Activated naive CD8-positive, alpha-beta T cell treated with anti-CD3 and anti-CD28 coated beads, Interleukin-2, amount 10 ng/mL, durations not matched to agents 7 days and 5 days (primary cell): ENCODE measurements at regions not wholly inside any gene's neighbourhood (a gene's known extent, or its start where the extent isn't known, plus 50 kb on each side); places are given as distances from the start of the nearest gene placed in this dataset.

Source experiments
- ATAC-seq: fragments of 150-1000 bp; cut with Tn5 transposase; one replicate; pipeline ENCODE4 v1.10.0; 2021; ENCODE audit warnings: low read depth, moderate library complexity
- POLR2A ChIA-PET: fragments of 350-600 bp; sonication (Branson Sonifier 250); formaldehyde crosslinking; loops from one replicate; lab custom pipeline; 2021; ENCODE audit warnings: antibody characterized with exemption; lab: Charles Lee
- DNase-seq: peaks from one replicate; pipeline ENCODE4 v3.0.0; 2021
- H3K27ac Mint-ChIP-seq: one replicate; pipeline ENCODE4 v1.8.0; 2022; ENCODE audit warnings: mild to moderate bottlenecking, mixed read lengths
- H3K27me3 Mint-ChIP-seq: one replicate; pipeline ENCODE4 v1.8.0; 2022; ENCODE audit warnings: mild to moderate bottlenecking, moderate library complexity, mixed read lengths
- H3K36me3 Mint-ChIP-seq: one replicate; pipeline ENCODE4 v1.8.0; 2021; ENCODE audit warnings: mild to moderate bottlenecking, mixed read lengths
- H3K4me1 Mint-ChIP-seq: one replicate; pipeline ENCODE4 v1.8.0; 2021; ENCODE audit warnings: mixed read lengths
- H3K4me3 Mint-ChIP-seq: one replicate; pipeline ENCODE4 v1.8.0; 2022; ENCODE audit warnings: mild to moderate bottlenecking, moderate library complexity, mixed read lengths
- H3K9me3 Mint-ChIP-seq: one replicate; pipeline ENCODE4 v1.8.0; 2021; ENCODE audit warnings: mixed read lengths

- H3K36me3 Mint-ChIP-seq, result no peaks in the 10 kb centered on the region
- no peak overlapping the region for H3K27ac Mint-ChIP-seq
- no peaks in the 10 kb centered on the region for H3K4me1 Mint-ChIP-seq
- peaks cover 2% of the 10 kb centered on the region for H3K27me3 Mint-ChIP-seq
- ATAC-seq (no peak), DNase-seq (no peak)
- no peaks in the 10 kb centered on the region for H3K9me3 Mint-ChIP-seq
- POLR2A ChIA-PET, result no interaction called here
- no peak overlapping the region for H3K4me3 Mint-ChIP-seq
These were observed 54.1 kb upstream of the FOXQ1 start for GRCh38 chr6:1257778-1258177.

GRCh38 chr6:1256435-1257008, 55.4 kb upstream of the FOXQ1 start:
- no peak overlapping the region for H3K27ac Mint-ChIP-seq
- POLR2A ChIA-PET, result interaction anchor here (0.6 kb wide), 1 partner anchor 16 kb away, joined by 4 read pairs; no protein-coding TSS in a partner anchor

GRCh38 chr6:1255636-1256365, 56.1 kb upstream of the FOXQ1 start:
- H3K36me3 Mint-ChIP-seq, result no peaks in the 10 kb centered on the region
- ATAC-seq (no peak), DNase-seq (no peak)
- H3K27ac Mint-ChIP-seq, result no peak overlapping the region
- peaks cover 2% of the 10 kb centered on the region for H3K27me3 Mint-ChIP-seq
- no peaks in the 10 kb centered on the region for H3K9me3 Mint-ChIP-seq
- H3K4me3 Mint-ChIP-seq, result no peak overlapping the region
- H3K4me1 Mint-ChIP-seq, result no peaks in the 10 kb centered on the region
- POLR2A ChIA-PET, result no interaction called here

More at GRCh38 chr6:1256435-1257008, 55.4 kb upstream of the FOXQ1 start:
- Mint-ChIP-seq H3K4me3 (no peak overlapping the region), H3K9me3 (no peaks in the 10 kb centered on the region), H3K27me3 (peaks cover 2% of the 10 kb centered on the region), H3K4me1 (no peaks in the 10 kb centered on the region), H3K36me3 (no peaks in the 10 kb centered on the region)
- ATAC-seq (no peak), DNase-seq (no peak)

- peaks cover 2% of the 10 kb centered on the region for H3K27me3 Mint-ChIP-seq
- ATAC-seq, result no peak
- H3K4me1 Mint-ChIP-seq, result no peaks in the 10 kb centered on the region
- DNase-seq, result no peak
- no peaks in the 10 kb centered on the region for H3K9me3 Mint-ChIP-seq
- no peak overlapping the region for H3K27ac Mint-ChIP-seq
- H3K4me3 Mint-ChIP-seq, result no peak overlapping the region
- POLR2A ChIA-PET, result no interaction called here
- no peaks in the 10 kb centered on the region for H3K36me3 Mint-ChIP-seq
These were observed 57.6 kb upstream of the FOXQ1 start for GRCh38 chr6:1254326-1254725.

GRCh38 chr6:1253816-1254215, 58.1 kb upstream of the FOXQ1 start:
- H3K9me3 Mint-ChIP-seq, result no peaks in the 10 kb centered on the region
- H3K4me1 Mint-ChIP-seq, result no peaks in the 10 kb centered on the region
- peaks cover 2% of the 10 kb centered on the region for H3K27me3 Mint-ChIP-seq
- no peak overlapping the region for H3K4me3 Mint-ChIP-seq
- ATAC-seq (no peak), DNase-seq (no peak)
- no peaks in the 10 kb centered on the region for H3K36me3 Mint-ChIP-seq
- POLR2A ChIA-PET, result no interaction called here
- no peak overlapping the region for H3K27ac Mint-ChIP-seq

GRCh38 chr6:1251198-1252155, 60.4 kb upstream of the FOXQ1 start:
- no peak for DNase-seq
- Mint-ChIP-seq H3K4me3 (no peak overlapping the region), H3K4me1 (no peaks in the 10 kb centered on the region), H3K9me3 (no peaks in the 10 kb centered on the region), H3K36me3 (no peaks in the 10 kb centered on the region), H3K27me3 (peaks cover 7% of the 10 kb centered on the region), H3K27ac (no peak overlapping the region)
- POLR2A ChIA-PET, result no interaction called here
- ATAC-seq, result no peak

GRCh38 chr6:1250489-1251197, 61.3 kb upstream of the FOXQ1 start:
- Mint-ChIP-seq H3K9me3 (no peaks in the 10 kb centered on the region), H3K27ac (no peak overlapping the region), H3K4me3 (no peak overlapping the region), H3K36me3 (no peaks in the 10 kb centered on the region), H3K4me1 (no peaks in the 10 kb centered on the region), H3K27me3 (peaks cover 7% of the 10 kb centered on the region)
- ATAC-seq (no peak), DNase-seq (no peak)
- POLR2A ChIA-PET, result no interaction called here

- no peak overlapping the region for H3K4me3 Mint-ChIP-seq
- H3K4me1 Mint-ChIP-seq, result no peaks in the 10 kb centered on the region
- H3K36me3 Mint-ChIP-seq, result no peaks in the 10 kb centered on the region
- POLR2A ChIA-PET, result no interaction called here
- ATAC-seq (no peak), DNase-seq (no peak)
- no peak overlapping the region for H3K27ac Mint-ChIP-seq
- H3K27me3 Mint-ChIP-seq, result peaks cover 7% of the 10 kb centered on the region
- H3K9me3 Mint-ChIP-seq, result no peaks in the 10 kb centered on the region
These were observed 64.0 kb upstream of the FOXQ1 start for GRCh38 chr6:1247894-1248293.

GRCh38 chr6:1247056-1247455, 64.8 kb upstream of the FOXQ1 start:
- POLR2A ChIA-PET, result no interaction called here
- Mint-ChIP-seq H3K27me3 (peaks cover 7% of the 10 kb centered on the region), H3K4me3 (no peak overlapping the region), H3K36me3 (no peaks in the 10 kb centered on the region), H3K4me1 (no peaks in the 10 kb centered on the region), H3K9me3 (no peaks in the 10 kb centered on the region), H3K27ac (no peak overlapping the region)
- DNase-seq, result no peak
- no peak for ATAC-seq

- Mint-ChIP-seq H3K36me3 (no peaks in the 10 kb centered on the region), H3K27me3 (peaks cover 9% of the 10 kb centered on the region), H3K4me1 (no peaks in the 10 kb centered on the region), H3K4me3 (no peak overlapping the region), H3K27ac (no peak overlapping the region), H3K9me3 (no peaks in the 10 kb centered on the region)
- no peak for DNase-seq
- POLR2A ChIA-PET, result no interaction called here
- ATAC-seq, result no peak
These were observed 67.0 kb upstream of the FOXQ1 start for GRCh38 chr6:1244941-1245340.

- H3K4me1 Mint-ChIP-seq, result no peaks in the 10 kb centered on the region
- ATAC-seq, result no peak
- no peak overlapping the region for H3K27ac Mint-ChIP-seq
- no peak for DNase-seq
- no peaks in the 10 kb centered on the region for H3K9me3 Mint-ChIP-seq
- peaks cover 7% of the 10 kb centered on the region for H3K27me3 Mint-ChIP-seq
- H3K4me3 Mint-ChIP-seq, result no peak overlapping the region
- H3K36me3 Mint-ChIP-seq, result no peaks in the 10 kb centered on the region
- POLR2A ChIA-PET, result no interaction called here
These were observed 67.6 kb upstream of the FOXQ1 start for GRCh38 chr6:1244278-1244677.

- Mint-ChIP-seq H3K27ac (no peak overlapping the region), H3K4me1 (no peaks in the 10 kb centered on the region), H3K9me3 (no peaks in the 10 kb centered on the region), H3K36me3 (no peaks in the 10 kb centered on the region), H3K4me3 (no peak overlapping the region), H3K27me3 (peaks cover 7% of the 10 kb centered on the region)
- ATAC-seq (no peak), DNase-seq (no peak)
- POLR2A ChIA-PET, result no interaction called here
These were observed 69.5 kb upstream of the FOXQ1 start for GRCh38 chr6:1242446-1242845.

- POLR2A ChIA-PET, result no interaction called here
- ATAC-seq (no peak), DNase-seq (no peak)
- Mint-ChIP-seq H3K9me3 (no peaks in the 10 kb centered on the region), H3K36me3 (no peaks in the 10 kb centered on the region), H3K4me3 (no peak overlapping the region), H3K27me3 (peaks cover 7% of the 10 kb centered on the region), H3K4me1 (no peaks in the 10 kb centered on the region), H3K27ac (no peak overlapping the region)
These were observed 69.9 kb upstream of the FOXQ1 start for GRCh38 chr6:1242021-1242420.
